GM10847 (cell line): ENCODE measurements at regions not wholly inside any gene's neighbourhood (a gene's known extent, or its start where the extent isn't known, plus 50 kb on each side); places are given as distances from the start of the nearest gene placed in this dataset.

Experiments used
- POLR2A ChIP-seq: IDR thresholded peaks from 2 replicates; pipeline ENCODE4 v1.6.1; 2011; ENCODE audit not compliant: insufficient read length; ENCODE audit errors: extremely low read depth

GRCh38 chrX:45850197-45850774 is 649.6 kb upstream of the DIPK2B start:
- TF ChIP-seq POLR2A, result no peak

GRCh38 chrX:45849261-45849862 is 648.7 kb upstream of the DIPK2B start:
- TF ChIP-seq POLR2A, result no peak

DNA sequence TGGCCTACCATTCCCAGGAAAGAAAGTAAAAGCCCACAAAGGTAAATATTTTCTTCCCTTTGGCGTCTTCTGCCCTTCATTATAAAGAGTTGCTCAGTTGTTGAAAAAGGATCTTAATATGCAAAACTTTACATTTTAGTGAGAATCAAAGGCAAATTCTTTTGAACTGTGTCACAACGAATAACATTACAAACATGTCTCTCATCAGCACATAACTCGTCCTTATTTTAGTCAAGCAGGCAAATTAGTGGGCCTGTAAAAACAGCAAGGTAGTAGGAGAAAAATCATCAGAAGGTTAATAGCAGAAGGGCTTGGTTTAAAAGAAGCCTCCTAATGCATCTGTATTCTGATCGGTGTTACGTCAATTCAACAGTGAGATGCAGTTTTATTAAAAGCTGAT is 647.3 kb upstream of the DIPK2B start:
- no peak for TF ChIP-seq POLR2A

- no peak for TF ChIP-seq POLR2A
Measured at GRCh38 chrX:45846328-45846727, 645.7 kb upstream of the DIPK2B start.

DNA sequence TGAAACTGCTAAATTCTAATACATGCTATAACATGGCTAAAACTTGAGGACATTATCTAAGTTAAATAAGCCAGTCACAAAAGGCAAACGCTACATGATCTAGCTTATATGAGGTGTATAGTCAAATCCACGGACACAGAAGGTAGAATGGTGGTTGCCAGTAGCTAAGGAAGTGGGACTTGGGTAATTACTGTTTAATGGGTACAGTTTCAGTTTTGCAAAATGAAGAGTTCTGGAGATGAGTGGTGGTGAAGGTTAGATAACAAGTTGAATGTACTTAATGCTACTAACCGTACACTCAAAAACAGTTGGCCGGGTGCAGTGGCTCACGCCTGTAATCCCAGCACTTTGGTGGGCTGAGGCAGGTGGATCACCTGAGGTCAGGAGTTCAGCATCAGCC is 644.5 kb upstream of the DIPK2B start:
- TF ChIP-seq POLR2A, result no peak

DNA sequence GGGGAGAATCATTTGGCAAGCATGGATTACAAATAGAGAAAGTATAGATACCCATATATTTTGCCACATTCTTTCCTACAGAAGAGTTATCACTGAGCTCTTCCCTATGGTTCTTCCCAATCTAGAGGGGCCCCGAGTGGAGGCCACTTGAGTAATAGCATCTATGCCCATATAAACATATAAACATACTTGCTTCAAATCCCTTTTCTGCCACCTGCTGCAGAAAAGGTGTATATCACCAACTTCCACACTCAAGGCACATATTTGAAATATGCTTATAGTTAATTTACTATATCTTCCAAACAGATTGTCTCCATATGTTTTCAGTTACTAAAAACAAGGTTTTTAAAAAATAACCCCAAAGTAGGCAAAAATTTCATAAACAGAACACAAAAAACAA is 642.8 kb upstream of the DIPK2B start:
- TF ChIP-seq POLR2A, result no peak

DNA sequence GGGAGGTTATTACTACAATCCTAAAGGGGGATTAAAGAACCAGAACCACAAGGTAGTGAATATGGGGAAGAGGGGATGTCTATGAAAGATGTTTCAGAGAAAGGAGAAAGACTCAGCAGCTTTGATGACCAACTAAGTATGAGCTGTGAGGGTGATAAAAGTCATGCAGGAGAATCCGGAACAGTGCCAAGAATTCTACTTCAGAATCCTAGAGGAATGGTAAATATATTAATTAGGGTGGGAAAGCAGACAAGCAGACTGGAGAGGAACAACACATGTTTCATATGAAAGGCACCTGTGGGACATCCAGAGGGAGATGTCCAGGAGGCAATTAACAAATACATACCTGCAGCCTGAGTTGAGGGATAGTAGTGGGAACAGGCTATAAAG is 642.2 kb upstream of the DIPK2B start:
- no peak for TF ChIP-seq POLR2A

- TF ChIP-seq POLR2A, result no peak
Measured at GRCh38 chrX:45842207-45842925, 641.7 kb upstream of the DIPK2B start.

- no peak for TF ChIP-seq POLR2A
Measured at GRCh38 chrX:45840411-45840950, 639.8 kb upstream of the DIPK2B start.

DNA sequence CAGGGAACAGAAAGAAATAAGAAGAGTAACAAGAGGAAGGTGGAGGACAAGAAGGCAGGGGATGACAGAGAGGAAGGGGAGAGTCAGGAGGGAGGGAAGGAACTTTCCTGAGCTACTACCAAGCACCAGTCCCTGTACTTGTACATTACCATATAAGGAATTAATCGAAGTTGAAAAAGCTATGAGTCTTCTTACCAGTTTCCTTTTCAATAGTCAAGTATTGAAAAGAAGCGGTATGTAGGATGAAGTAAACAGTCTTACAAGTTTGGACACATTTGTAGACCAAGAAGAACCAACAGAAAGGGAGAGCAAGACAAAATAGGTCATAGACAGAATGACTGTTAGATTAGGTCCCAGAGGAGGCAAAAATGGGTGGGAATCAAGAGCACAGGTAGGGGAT is 629.7 kb upstream of the DIPK2B start:
- no peak for TF ChIP-seq POLR2A

- TF ChIP-seq POLR2A, result no peak
Measured at GRCh38 chrX:45824471-45824870, 623.8 kb upstream of the DIPK2B start.

GRCh38 chrX:45823536-45823935 is 622.9 kb upstream of the DIPK2B start:
- TF ChIP-seq POLR2A, result no peak

DNA sequence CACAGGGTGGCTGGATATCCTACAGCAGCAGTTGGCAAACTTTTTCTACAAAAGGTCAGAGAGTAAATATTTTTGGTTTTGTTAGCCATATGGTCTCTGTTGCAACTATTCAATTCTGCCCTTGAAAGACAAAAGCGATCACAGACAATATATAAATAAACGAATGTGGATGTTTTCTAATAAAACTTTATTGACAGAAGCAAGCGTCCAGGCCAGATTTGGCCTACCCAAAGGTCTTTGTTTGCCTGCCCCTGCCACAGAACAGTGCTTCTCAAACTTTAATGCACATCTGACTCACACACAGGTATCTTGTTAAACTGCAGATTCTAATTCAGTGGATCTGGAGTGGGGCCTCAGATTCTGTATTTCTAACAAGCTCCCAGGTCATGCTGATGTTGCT is 621.4 kb upstream of the DIPK2B start:
- TF ChIP-seq POLR2A, result no peak

- TF ChIP-seq POLR2A, result no peak
Measured at GRCh38 chrX:45818913-45819312, 618.2 kb upstream of the DIPK2B start.

GRCh38 chrX:45815441-45815840 is 614.8 kb upstream of the DIPK2B start:
- TF ChIP-seq POLR2A, result no peak

DNA sequence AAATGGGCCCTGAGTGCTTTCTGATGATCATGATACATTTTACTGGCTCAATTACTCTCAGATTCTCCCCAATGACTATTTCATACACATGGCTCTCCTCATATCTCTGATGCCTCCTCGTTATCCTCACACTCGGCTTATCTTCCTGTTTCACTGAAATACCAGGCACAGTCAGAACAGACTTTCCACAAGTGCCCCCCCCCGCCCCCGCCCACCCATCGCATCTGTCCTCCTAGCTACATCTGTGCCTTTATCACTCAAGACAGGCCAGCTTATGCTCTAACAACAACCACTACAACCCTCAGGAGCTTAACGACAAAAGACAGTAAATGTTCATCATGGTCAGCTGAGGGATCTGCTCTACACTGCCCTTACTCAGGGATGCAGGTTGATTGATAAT is 610.6 kb upstream of the DIPK2B start:
- no peak for TF ChIP-seq POLR2A

GRCh38 chrX:45807572-45808425 is 607.1 kb upstream of the DIPK2B start:
- no peak for TF ChIP-seq POLR2A
